A673 (cell line): ENCODE measurements at regions not wholly inside any gene's neighbourhood (a gene's known extent, or its start where the extent isn't known, plus 50 kb on each side); places are given as distances from the start of the nearest gene placed in this dataset.

ENCODE experiments used
- EZH2 ChIP-seq: fragments of 200-600 bp; sonication (generic); IDR thresholded peaks from 2 replicates; pipeline ENCODE4 v1.6.1; 2017; ENCODE audit warnings: borderline replicate concordance, low read depth, mild to moderate bottlenecking, mixed read lengths, antibody characterized with exemption, low read length; ENCODE audit not compliant: poor library complexity, severe bottlenecking
- TF ChIP-seq, protein P1 (sequence below): fragments of 300-800, 200-600 bp; sonication (generic); conservative IDR thresholded peaks from 2 replicates; pipeline ENCODE4 v1.5.1; 2017; ENCODE audit warnings: low read depth, mild to moderate bottlenecking, antibody characterized with exemption, low read length, moderate library complexity, mixed read lengths

DNA sequence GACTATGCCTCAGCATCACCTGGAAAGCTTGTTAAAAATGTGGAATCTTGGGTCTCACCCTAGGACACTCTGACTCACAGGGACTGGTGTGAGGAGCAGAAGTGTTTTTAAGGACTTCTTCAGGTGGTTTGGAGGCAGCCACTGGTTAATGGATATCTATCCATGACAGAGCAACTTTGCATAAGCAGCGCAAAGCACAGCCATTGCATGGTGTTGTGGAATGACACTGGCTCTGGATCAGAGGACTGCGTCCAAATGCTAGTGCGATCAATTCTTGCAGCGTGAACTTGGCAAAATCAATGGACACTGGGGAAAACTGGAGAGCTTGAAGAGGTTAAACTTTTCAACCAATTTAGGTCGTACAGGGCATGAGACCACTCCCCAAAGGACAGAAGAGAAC lies 116.8 kb upstream of the FAM78B start:
- TF ChIP-seq EZH2, result no peak
- TF ChIP-seq, protein P1, sequence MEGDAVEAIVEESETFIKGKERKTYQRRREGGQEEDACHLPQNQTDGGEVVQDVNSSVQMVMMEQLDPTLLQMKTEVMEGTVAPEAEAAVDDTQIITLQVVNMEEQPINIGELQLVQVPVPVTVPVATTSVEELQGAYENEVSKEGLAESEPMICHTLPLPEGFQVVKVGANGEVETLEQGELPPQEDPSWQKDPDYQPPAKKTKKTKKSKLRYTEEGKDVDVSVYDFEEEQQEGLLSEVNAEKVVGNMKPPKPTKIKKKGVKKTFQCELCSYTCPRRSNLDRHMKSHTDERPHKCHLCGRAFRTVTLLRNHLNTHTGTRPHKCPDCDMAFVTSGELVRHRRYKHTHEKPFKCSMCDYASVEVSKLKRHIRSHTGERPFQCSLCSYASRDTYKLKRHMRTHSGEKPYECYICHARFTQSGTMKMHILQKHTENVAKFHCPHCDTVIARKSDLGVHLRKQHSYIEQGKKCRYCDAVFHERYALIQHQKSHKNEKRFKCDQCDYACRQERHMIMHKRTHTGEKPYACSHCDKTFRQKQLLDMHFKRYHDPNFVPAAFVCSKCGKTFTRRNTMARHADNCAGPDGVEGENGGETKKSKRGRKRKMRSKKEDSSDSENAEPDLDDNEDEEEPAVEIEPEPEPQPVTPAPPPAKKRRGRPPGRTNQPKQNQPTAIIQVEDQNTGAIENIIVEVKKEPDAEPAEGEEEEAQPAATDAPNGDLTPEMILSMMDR, result no peak
